IMR-90 (cell line): ENCODE measurements at regions not wholly inside any gene's neighbourhood (a gene's known extent, or its start where the extent isn't known, plus 50 kb on each side); places are given as distances from the start of the nearest gene placed in this dataset.
"Not testable (repeated sequence)": the region's sequence is repeated elsewhere in the genome, so short reads cannot be mapped to it uniquely, and the experiment has no call there.

Experiments used
- ATAC-seq: fragments of 200-7000 bp; cut with Tn5 transposase; 2 replicates; pipeline ENCODE4 v1.9.1; 2020; ENCODE audit warnings: low read depth, mild to moderate bottlenecking, moderate library complexity
- BruUV-seq: library from RNA; stranded (reverse); fragments of 400-500 nt; replicated peaks from 2 replicates; lab custom pipeline; 2021; lab: Mats Ljungman, UMichigan
- CTCF ChIA-PET: fragments of 300-600 bp; formaldehyde crosslinking; extraction: SDS; loops from one replicate; lab custom pipeline; 2021; ENCODE audit warnings: antibody characterized with exemption; lab: Yijun Ruan, JAX
- POLR2A ChIA-PET: fragments of 300-600 bp; sonication (Branson Sonifier 250); formaldehyde crosslinking; loops from one replicate; lab custom pipeline; 2022; ENCODE audit warnings: antibody characterized with exemption; ENCODE audit not compliant: unreplicated experiment; lab: Charles Lee
- DNase-seq: peaks from one replicate; pipeline ENCODE4 v3.0.0; 2013
- H2AFZ ChIP-seq: replicated peaks from 2 replicates; pipeline ENCODE3; 2013; ENCODE audit warnings: low read length, mild to moderate bottlenecking; ENCODE audit not compliant: poor library complexity
- H2AK5ac ChIP-seq: 2 replicates; pipeline ENCODE4 v1.6.1; 2013; ENCODE audit warnings: low read depth, low read length, inconsistent platforms
- H2AK9ac ChIP-seq: replicated peaks from 2 replicates; pipeline ENCODE3; 2013; ENCODE audit warnings: mild to moderate bottlenecking, low read depth, low read length, moderate library complexity; ENCODE audit not compliant: poor library complexity
- H2BK120ac ChIP-seq: 2 replicates; pipeline ENCODE4 v1.6.1; 2013; ENCODE audit warnings: low read depth, low read length, inconsistent platforms
- H2BK15ac ChIP-seq: 3 replicates; pipeline ENCODE4 v1.6.1; 2013; ENCODE audit warnings: low read depth, low read length, inconsistent platforms
- H2BK20ac ChIP-seq: 2 replicates; pipeline ENCODE4 v1.6.1; 2013; ENCODE audit warnings: low read depth, mild to moderate bottlenecking, inconsistent platforms, low read length, moderate library complexity
- H2BK5ac ChIP-seq: 2 replicates; pipeline ENCODE4 v1.6.1; 2013; ENCODE audit warnings: mild to moderate bottlenecking, low read depth, low read length, inconsistent platforms; ENCODE audit not compliant: poor library complexity, severe bottlenecking
- H3K14ac ChIP-seq: replicated peaks from 2 replicates; pipeline ENCODE4 v1.6.1; 2013; ENCODE audit warnings: low read depth, low read length, inconsistent platforms
- H3K18ac ChIP-seq: 2 replicates; pipeline ENCODE4 v1.6.1; 2013; ENCODE audit warnings: low read depth, low read length, control low read depth
- H3K23ac ChIP-seq: 2 replicates; pipeline ENCODE4 v1.6.1; 2013; ENCODE audit warnings: low read depth, low read length, inconsistent platforms
- H3K27ac ChIP-seq: 2 replicates; pipeline ENCODE4 v1.5.1; 2013; ENCODE audit warnings: mild to moderate bottlenecking, control low read depth, low read length; ENCODE audit not compliant: insufficient read depth
- H3K27me3 ChIP-seq: 2 replicates; pipeline ENCODE4 v1.6.1; 2013; ENCODE audit warnings: low read length; ENCODE audit not compliant: control insufficient read depth, insufficient read depth
- H3K36me3 ChIP-seq: 2 replicates; pipeline ENCODE4 v1.6.1; 2013; ENCODE audit warnings: low read length, mixed read lengths; ENCODE audit not compliant: control insufficient read depth, insufficient read depth
- H3K4ac ChIP-seq: 2 replicates; pipeline ENCODE4 v1.6.1; 2013; ENCODE audit warnings: low read depth, low read length, inconsistent platforms
- H3K4me1 ChIP-seq: 2 replicates; pipeline ENCODE4 v1.6.1; 2013; ENCODE audit warnings: low read length, mixed read lengths; ENCODE audit not compliant: control insufficient read depth, insufficient read depth
- H3K4me2 ChIP-seq: 2 replicates; pipeline ENCODE4 v1.6.1; 2013; ENCODE audit warnings: low read depth, mild to moderate bottlenecking, control low read depth, low read length, moderate library complexity
- H3K4me3 ChIP-seq: 2 replicates; pipeline ENCODE4 v1.5.1; 2013; ENCODE audit warnings: low read depth, mild to moderate bottlenecking, control low read depth, low read length, moderate library complexity; ENCODE audit not compliant: insufficient read depth
- H3K56ac ChIP-seq: 2 replicates; pipeline ENCODE4 v1.6.1; 2013; ENCODE audit warnings: low read length, inconsistent platforms; ENCODE audit not compliant: insufficient read depth; ENCODE audit errors: extremely low read depth
- H3K79me1 ChIP-seq, 2 experiments: 2 replicates each; pipeline ENCODE4 v1.6.1; 2013; ENCODE audit warnings: low read length in 2 of 2, inconsistent platforms in 1 of 2, low read depth in 1 of 2
- H3K9ac ChIP-seq: 2 replicates; pipeline ENCODE4 v1.6.1; 2013; ENCODE audit warnings: low read depth, low read length, control low read depth
- H3K9me1 ChIP-seq: 2 replicates; pipeline ENCODE4 v1.6.1; 2013; ENCODE audit warnings: low read length, inconsistent platforms; ENCODE audit not compliant: insufficient read depth
- H3K9me3 ChIP-seq: 2 replicates; pipeline ENCODE4 v1.6.1; 2013; ENCODE audit warnings: low read length; ENCODE audit not compliant: control insufficient read depth, insufficient read depth
- H4K20me1 ChIP-seq: 2 replicates; pipeline ENCODE4 v1.6.1; 2013; ENCODE audit warnings: low read length, inconsistent platforms; ENCODE audit not compliant: insufficient read depth
- H4K5ac ChIP-seq: 2 replicates; pipeline ENCODE4 v1.6.1; 2013; ENCODE audit warnings: mild to moderate bottlenecking, low read depth, low read length, control low read depth
- H4K8ac ChIP-seq, 2 experiments: 2 replicates each; pipeline ENCODE4 v1.6.1; 2013; ENCODE audit warnings: low read depth in 2 of 2, low read length in 2 of 2, control low read depth in 1 of 2, inconsistent platforms in 1 of 2
- H4K91ac ChIP-seq: 2 replicates; pipeline ENCODE4 v1.6.1; 2013; ENCODE audit warnings: low read depth, low read length, inconsistent platforms; ENCODE audit not compliant: insufficient read depth
- WGBS, 2 experiments: methylation state at CpG; one replicate each; pipeline versions ENCODE4 v1.1.5 to v1.1.7; 2013; ENCODE audit warnings: missing lambda C conversion rate in 2 of 2; ENCODE audit not compliant: insufficient read length in 1 of 2; ENCODE audit errors: extremely low coverage in 2 of 2; 5-methylcytosine and 5-hydroxymethylcytosine counted together
- dilution Hi-C: fragments of 300-500 bp; cut with HindIII; formaldehyde crosslinking; loops from one replicate; pipeline ENCODE4 v1.14.3; 2018; ENCODE audit warnings: low sequenced_read_pairs; ENCODE audit not compliant: unreplicated experiment
- in situ Hi-C: fragments of 300-500 bp; cut with MboI; formaldehyde crosslinking; loops from 3 replicates; pipeline ENCODE4 v1.14.3; 2019; ENCODE audit warnings: low sequenced_read_pairs, inconsistent platforms, mixed read lengths
- intact Hi-C: fragments of 100-400 bp; cut with micrococcal nuclease; formaldehyde crosslinking; loops from 2 replicates; pipeline ENCODE4 v1.10.0; 2022

- H3K27ac ChIP-seq, H3K18ac ChIP-seq, H3K79me1 ChIP-seq, H2BK120ac ChIP-seq, H2AK5ac ChIP-seq, H4K20me1 ChIP-seq, DNase-seq, H3K4ac ChIP-seq, H3K9me3 ChIP-seq, POLR2A ChIA-PET, H4K5ac ChIP-seq, H2BK15ac ChIP-seq, H3K4me2 ChIP-seq, H4K8ac ChIP-seq, H3K56ac ChIP-seq, H3K27me3 ChIP-seq, H2AFZ ChIP-seq, H3K9ac ChIP-seq, H3K9me1 ChIP-seq, ATAC-seq, H2AK9ac ChIP-seq, dilution Hi-C loops, intact Hi-C loops, CTCF ChIA-PET, in situ Hi-C loops, H3K23ac ChIP-seq, H4K91ac ChIP-seq, H2BK20ac ChIP-seq, H3K4me3 ChIP-seq, H3K4me1 ChIP-seq, H3K14ac ChIP-seq, H3K36me3 ChIP-seq, H2BK5ac ChIP-seq, BruUV-seq: not testable (repeated sequence)
- 92% methylated on average over 2 of the region's 41 CpGs; no CpG with 5 or more reads in 1 of the 2 experiments for WGBS, 2 experiments
These were observed 148.0 kb downstream of the KLF8 start for GRCh38 chrX:56379984-56380780.
